ENCODE measurements at regions not wholly inside any gene's neighbourhood (a gene's known extent, or its start where the extent isn't known, plus 50 kb on each side); places are given as distances from the start of the nearest gene placed in this dataset.

GRCh38 chr10:8602821-8603220 is 548.3 kb downstream of the GATA3 start:
- Mint-ChIP-seq H3K27me3 (no peaks in the 10 kb centered on the region), H3K4me3 (no peak overlapping the region), H3K36me3 (ENCODE audit: low read depth) (no peaks in the 10 kb centered on the region), H3K9me3 (peaks cover 6% of the 10 kb centered on the region), H3K27ac (no peak overlapping the region), H3K4me1 (no peaks in the 10 kb centered on the region)
- DNase-seq: no peak
- intact Hi-C loops (cut with micrococcal nuclease): no loop called here

- Mint-ChIP-seq H3K27me3 (peaks cover 2% of the 10 kb centered on the region), H3K27ac (no peak overlapping the region), H3K4me3 (no peak overlapping the region), H3K4me1 (no peaks in the 10 kb centered on the region), H3K36me3 (ENCODE audit: low read depth) (no peaks in the 10 kb centered on the region), H3K9me3 (peaks cover 9% of the 10 kb centered on the region)
- DNase-seq: no peak
- intact Hi-C loops (cut with micrococcal nuclease): no loop called here
Observed at GRCh38 chr10:8614054-8614565, 559.6 kb downstream of the GATA3 start.

- Mint-ChIP-seq H3K27me3 (peaks cover 2% of the 10 kb centered on the region), H3K4me1 (no peaks in the 10 kb centered on the region), H3K36me3 (ENCODE audit: low read depth) (no peaks in the 10 kb centered on the region), H3K27ac (no peak overlapping the region), H3K9me3 (peaks cover 9% of the 10 kb centered on the region), H3K4me3 (no peak overlapping the region)
- no peak for DNase-seq
- intact Hi-C loops (cut with micrococcal nuclease): no loop called here
Observed at GRCh38 chr10:8615118-8615517, 560.6 kb downstream of the GATA3 start.

- Mint-ChIP-seq H3K27me3 (peaks cover 2% of the 10 kb centered on the region), H3K36me3 (ENCODE audit: low read depth) (no peaks in the 10 kb centered on the region), H3K4me3 (no peak overlapping the region), H3K27ac (no peak overlapping the region), H3K9me3 (peaks cover 9% of the 10 kb centered on the region), H3K4me1 (no peaks in the 10 kb centered on the region)
- intact Hi-C loops (cut with micrococcal nuclease): no loop called here
- DNase-seq: no peak
Observed at GRCh38 chr10:8616166-8616565, 561.7 kb downstream of the GATA3 start.

- peaks cover 4% of the 10 kb centered on the region for H3K9me3 Mint-ChIP-seq
- intact Hi-C loops (cut with micrococcal nuclease): no loop called here
- no peaks in the 10 kb centered on the region for H3K36me3 Mint-ChIP-seq (ENCODE audit: low read depth)
- no peak overlapping the region for H3K27ac Mint-ChIP-seq
- H3K27me3 Mint-ChIP-seq: peaks cover 2% of the 10 kb centered on the region
- no peak for DNase-seq
- H3K4me1 Mint-ChIP-seq: no peaks in the 10 kb centered on the region
- H3K4me3 Mint-ChIP-seq: no peak overlapping the region
Observed at GRCh38 chr10:8617792-8618191, 563.3 kb downstream of the GATA3 start.

- intact Hi-C loops (cut with micrococcal nuclease): no loop called here
- no peaks in the 10 kb centered on the region for H3K36me3 Mint-ChIP-seq (ENCODE audit: low read depth)
- no peak overlapping the region for H3K4me3 Mint-ChIP-seq
- no peak overlapping the region for H3K27ac Mint-ChIP-seq
- peaks cover 2% of the 10 kb centered on the region for H3K27me3 Mint-ChIP-seq
- no peak for DNase-seq
- no peaks in the 10 kb centered on the region for H3K4me1 Mint-ChIP-seq
- H3K9me3 Mint-ChIP-seq: peaks cover 4% of the 10 kb centered on the region
Observed at GRCh38 chr10:8618834-8619233, 564.3 kb downstream of the GATA3 start.

- Mint-ChIP-seq H3K36me3 (ENCODE audit: low read depth) (no peaks in the 10 kb centered on the region), H3K4me1 (no peaks in the 10 kb centered on the region), H3K27ac (no peak overlapping the region), H3K9me3 (no peaks in the 10 kb centered on the region), H3K27me3 (no peaks in the 10 kb centered on the region), H3K4me3 (no peak overlapping the region)
- intact Hi-C loops (cut with micrococcal nuclease): no loop called here
- no peak for DNase-seq
Observed at GRCh38 chr10:8628351-8628750, 573.9 kb downstream of the GATA3 start.

- no peaks in the 10 kb centered on the region for H3K36me3 Mint-ChIP-seq (ENCODE audit: low read depth)
- H3K27me3 Mint-ChIP-seq: no peaks in the 10 kb centered on the region
- DNase-seq: no peak
- intact Hi-C loops (cut with micrococcal nuclease): no loop called here
- no peak overlapping the region for H3K27ac Mint-ChIP-seq
- no peaks in the 10 kb centered on the region for H3K9me3 Mint-ChIP-seq
- H3K4me1 Mint-ChIP-seq: no peaks in the 10 kb centered on the region
- no peak overlapping the region for H3K4me3 Mint-ChIP-seq
Observed at GRCh38 chr10:8633909-8634308, 579.4 kb downstream of the GATA3 start.

GRCh38 chr10:8636371-8636770 is 581.9 kb downstream of the GATA3 start:
- Mint-ChIP-seq H3K9me3 (no peaks in the 10 kb centered on the region), H3K36me3 (ENCODE audit: low read depth) (no peaks in the 10 kb centered on the region)

GRCh38 chr10:8637640-8638039 is 583.2 kb downstream of the GATA3 start:
- DNase-seq: no peak
- intact Hi-C loops (cut with micrococcal nuclease): no loop called here
- Mint-ChIP-seq H3K27ac (no peak overlapping the region), H3K27me3 (no peaks in the 10 kb centered on the region), H3K36me3 (ENCODE audit: low read depth) (no peaks in the 10 kb centered on the region), H3K4me1 (no peaks in the 10 kb centered on the region), H3K9me3 (no peaks in the 10 kb centered on the region), H3K4me3 (no peak overlapping the region)

More at GRCh38 chr10:8636371-8636770, 581.9 kb downstream of the GATA3 start:
- no peak overlapping the region for H3K4me3 Mint-ChIP-seq
- H3K4me1 Mint-ChIP-seq: no peaks in the 10 kb centered on the region
- intact Hi-C loops (cut with micrococcal nuclease): no loop called here
- H3K27ac Mint-ChIP-seq: no peak overlapping the region
- no peak for DNase-seq
- no peaks in the 10 kb centered on the region for H3K27me3 Mint-ChIP-seq

GRCh38 chr10:8638088-8638672 is 583.7 kb downstream of the GATA3 start:
- Mint-ChIP-seq H3K27ac (no peak overlapping the region), H3K36me3 (ENCODE audit: low read depth) (no peaks in the 10 kb centered on the region), H3K9me3 (no peaks in the 10 kb centered on the region), H3K4me3 (no peak overlapping the region), H3K27me3 (no peaks in the 10 kb centered on the region), H3K4me1 (no peaks in the 10 kb centered on the region)
- no peak for DNase-seq
- intact Hi-C loops (cut with micrococcal nuclease): no loop called here

GRCh38 chr10:8639486-8640185 is 585.1 kb downstream of the GATA3 start:
- Mint-ChIP-seq H3K27ac (no peak overlapping the region), H3K27me3 (no peaks in the 10 kb centered on the region), H3K4me3 (no peak overlapping the region), H3K4me1 (no peaks in the 10 kb centered on the region), H3K9me3 (no peaks in the 10 kb centered on the region), H3K36me3 (ENCODE audit: low read depth) (no peaks in the 10 kb centered on the region)
- no peak for DNase-seq
- intact Hi-C loops (cut with micrococcal nuclease): no loop called here

GRCh38 chr10:8640301-8640700 is 585.8 kb downstream of the GATA3 start:
- intact Hi-C loops (cut with micrococcal nuclease): no loop called here
- no peaks in the 10 kb centered on the region for H3K9me3 Mint-ChIP-seq
- H3K36me3 Mint-ChIP-seq (ENCODE audit: low read depth): no peaks in the 10 kb centered on the region
- no peak for DNase-seq
- H3K4me1 Mint-ChIP-seq: no peaks in the 10 kb centered on the region
- no peak overlapping the region for H3K27ac Mint-ChIP-seq
- H3K27me3 Mint-ChIP-seq: no peaks in the 10 kb centered on the region
- no peak overlapping the region for H3K4me3 Mint-ChIP-seq

GRCh38 chr10:8640878-8641277 is 586.4 kb downstream of the GATA3 start:
- no peaks in the 10 kb centered on the region for H3K4me1 Mint-ChIP-seq
- H3K27me3 Mint-ChIP-seq: no peaks in the 10 kb centered on the region
- intact Hi-C loops (cut with micrococcal nuclease): no loop called here
- no peaks in the 10 kb centered on the region for H3K9me3 Mint-ChIP-seq
- no peaks in the 10 kb centered on the region for H3K36me3 Mint-ChIP-seq (ENCODE audit: low read depth)
- no peak overlapping the region for H3K4me3 Mint-ChIP-seq
- no peak overlapping the region for H3K27ac Mint-ChIP-seq
- no peak for DNase-seq

- no peak overlapping the region for H3K27ac Mint-ChIP-seq
- no peak overlapping the region for H3K4me3 Mint-ChIP-seq
- H3K4me1 Mint-ChIP-seq: no peaks in the 10 kb centered on the region
- peaks cover 3% of the 10 kb centered on the region for H3K27me3 Mint-ChIP-seq
- intact Hi-C loops (cut with micrococcal nuclease): no loop called here
- DNase-seq: no peak
- H3K36me3 Mint-ChIP-seq (ENCODE audit: low read depth): no peaks in the 10 kb centered on the region
- H3K9me3 Mint-ChIP-seq: peaks cover 4% of the 10 kb centered on the region
Observed at GRCh38 chr10:8656261-8656660, 601.8 kb downstream of the GATA3 start.

Measured in activated CD4-positive, alpha-beta T cell treated with anti-CD3 and anti-CD28 coated beads, Interleukin-2, amount 10 ng/mL, durations not matched to agents 24 days and 14 days (primary cell).